Cardiac fibroblast (primary cell): ENCODE measurements at regions not wholly inside any gene's neighbourhood (a gene's known extent, or its start where the extent isn't known, plus 50 kb on each side); places are given as distances from the start of the nearest gene placed in this dataset.

Experiments
- DNase-seq, 2 donors: peaks; one replicate each; pipeline versions ENCODE4 v3.0.0 to v3.0.0-alpha.2; 2010; ENCODE audit warnings: low read depth in 2 of 2
- H3K4me3 ChIP-seq, 2 donors: replicated peaks in 1 of 2; 1 replicate in 1 of 2; 2 replicates in 1 of 2; pipeline ENCODE4 v1.5.1; 2011; ENCODE audit warnings: low read depth in 2 of 2, low read length in 2 of 2, mild to moderate bottlenecking in 2 of 2, moderate library complexity in 1 of 2
- TF ChIP-seq, protein P1 (sequence below): IDR thresholded peaks from one replicate; pipeline ENCODE4 v1.5.1; 2011; ENCODE audit warnings: low read depth, mild to moderate bottlenecking, low read length, inconsistent platforms

DNA sequence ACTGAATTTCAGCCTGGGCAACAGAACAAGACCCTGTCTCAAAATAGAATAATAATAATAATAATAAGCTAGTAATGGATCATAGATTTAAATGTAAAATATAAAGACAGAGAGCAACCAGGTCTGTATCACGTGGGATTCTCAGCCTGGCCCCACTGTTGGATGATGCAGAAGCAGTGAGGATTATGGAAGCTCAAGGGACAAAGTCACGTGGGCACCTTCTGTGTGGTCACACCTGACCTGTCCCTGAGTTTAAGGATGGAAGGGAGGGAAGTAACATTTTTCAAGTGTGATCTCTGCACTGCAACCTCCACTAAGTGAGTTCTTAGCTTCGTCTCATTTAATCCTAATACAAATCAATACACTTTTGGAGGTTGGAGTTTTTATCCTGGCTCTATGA, 212.5 kb upstream of the IER5L start:
- TF ChIP-seq, protein P1, sequence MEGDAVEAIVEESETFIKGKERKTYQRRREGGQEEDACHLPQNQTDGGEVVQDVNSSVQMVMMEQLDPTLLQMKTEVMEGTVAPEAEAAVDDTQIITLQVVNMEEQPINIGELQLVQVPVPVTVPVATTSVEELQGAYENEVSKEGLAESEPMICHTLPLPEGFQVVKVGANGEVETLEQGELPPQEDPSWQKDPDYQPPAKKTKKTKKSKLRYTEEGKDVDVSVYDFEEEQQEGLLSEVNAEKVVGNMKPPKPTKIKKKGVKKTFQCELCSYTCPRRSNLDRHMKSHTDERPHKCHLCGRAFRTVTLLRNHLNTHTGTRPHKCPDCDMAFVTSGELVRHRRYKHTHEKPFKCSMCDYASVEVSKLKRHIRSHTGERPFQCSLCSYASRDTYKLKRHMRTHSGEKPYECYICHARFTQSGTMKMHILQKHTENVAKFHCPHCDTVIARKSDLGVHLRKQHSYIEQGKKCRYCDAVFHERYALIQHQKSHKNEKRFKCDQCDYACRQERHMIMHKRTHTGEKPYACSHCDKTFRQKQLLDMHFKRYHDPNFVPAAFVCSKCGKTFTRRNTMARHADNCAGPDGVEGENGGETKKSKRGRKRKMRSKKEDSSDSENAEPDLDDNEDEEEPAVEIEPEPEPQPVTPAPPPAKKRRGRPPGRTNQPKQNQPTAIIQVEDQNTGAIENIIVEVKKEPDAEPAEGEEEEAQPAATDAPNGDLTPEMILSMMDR = no peak
- H3K4me3 ChIP-seq = no peak overlapping the region
- no peak for DNase-seq

DNA sequence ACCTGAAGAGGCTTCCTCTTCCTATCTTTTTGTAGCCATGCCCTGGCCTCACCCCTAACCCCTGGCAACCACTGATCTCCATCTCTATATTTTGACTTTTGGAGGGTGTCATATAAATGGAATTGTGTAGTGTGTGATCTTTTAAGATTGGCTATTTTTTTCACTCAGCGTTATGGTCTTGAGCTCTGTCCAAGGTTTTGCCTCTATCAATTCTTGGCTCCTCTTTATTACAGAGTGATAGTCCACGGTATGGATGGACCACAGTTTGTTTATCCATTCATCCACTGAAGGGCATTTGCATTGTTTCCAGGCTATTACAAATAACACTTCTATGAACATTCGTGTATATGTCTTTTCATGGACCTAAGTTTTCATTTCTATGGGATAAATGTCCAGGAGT, 209.8 kb upstream of the IER5L start:
- no peak overlapping the region for H3K4me3 ChIP-seq
- no peak for DNase-seq
- TF ChIP-seq, protein P1 = no peak

DNA sequence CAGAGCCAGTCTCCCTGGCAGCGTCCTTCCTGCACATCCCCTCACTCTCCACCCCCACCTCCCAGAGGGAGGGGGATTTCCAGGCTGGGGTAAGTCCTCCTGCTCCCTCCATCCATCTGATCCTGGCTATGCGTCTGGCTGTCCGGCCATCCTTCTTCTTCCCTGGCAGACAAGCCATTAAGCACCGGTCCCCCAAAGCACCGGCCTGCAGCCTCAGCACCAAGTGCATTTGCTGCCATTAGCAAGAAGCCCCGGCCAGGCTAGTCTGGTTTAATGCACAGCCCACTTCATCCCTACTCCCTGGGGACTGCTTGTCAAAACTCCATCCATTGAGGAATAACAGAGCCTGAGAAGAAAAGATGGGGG, 208.7 kb upstream of the IER5L start:
- TF ChIP-seq, protein P1 = no peak
- DNase-seq = no peak
- no peak overlapping the region for H3K4me3 ChIP-seq

DNA sequence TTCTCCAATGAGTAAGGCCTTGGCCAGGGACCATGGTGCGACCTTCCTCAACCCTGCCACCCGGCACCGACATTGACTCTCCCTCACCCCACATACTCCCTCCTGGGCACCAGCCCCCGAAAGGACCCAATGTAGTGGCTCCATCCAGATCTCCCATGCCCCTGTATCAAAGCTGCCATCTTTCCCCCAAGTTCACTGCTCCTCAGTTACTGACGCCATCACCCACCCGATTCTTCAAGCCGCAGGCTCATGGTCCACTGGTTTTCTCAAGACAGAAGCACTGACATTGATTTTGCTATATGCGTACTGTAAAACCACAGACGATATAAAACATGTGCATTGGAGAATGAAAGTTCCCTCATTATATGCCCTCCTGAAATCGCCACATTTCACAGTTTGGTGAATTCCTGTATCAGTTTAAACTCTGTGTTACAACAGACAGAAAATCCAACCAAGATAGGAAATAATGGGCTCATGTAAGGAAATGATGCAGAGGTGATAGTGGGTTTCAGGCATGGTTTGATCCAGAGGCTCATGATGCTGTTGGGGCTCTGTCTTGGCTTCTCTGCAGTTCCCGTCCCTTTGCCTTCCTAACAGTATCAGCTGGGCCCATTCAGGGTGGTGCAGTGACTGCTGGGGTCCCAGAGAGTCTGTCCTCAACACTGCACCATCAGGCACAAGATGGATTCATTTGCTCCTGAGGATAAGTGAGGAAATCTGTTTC, 207.3 kb upstream of the IER5L start:
- H3K4me3 ChIP-seq = no peak overlapping the region
- no peak for DNase-seq
- TF ChIP-seq, protein P1 = no peak

DNA sequence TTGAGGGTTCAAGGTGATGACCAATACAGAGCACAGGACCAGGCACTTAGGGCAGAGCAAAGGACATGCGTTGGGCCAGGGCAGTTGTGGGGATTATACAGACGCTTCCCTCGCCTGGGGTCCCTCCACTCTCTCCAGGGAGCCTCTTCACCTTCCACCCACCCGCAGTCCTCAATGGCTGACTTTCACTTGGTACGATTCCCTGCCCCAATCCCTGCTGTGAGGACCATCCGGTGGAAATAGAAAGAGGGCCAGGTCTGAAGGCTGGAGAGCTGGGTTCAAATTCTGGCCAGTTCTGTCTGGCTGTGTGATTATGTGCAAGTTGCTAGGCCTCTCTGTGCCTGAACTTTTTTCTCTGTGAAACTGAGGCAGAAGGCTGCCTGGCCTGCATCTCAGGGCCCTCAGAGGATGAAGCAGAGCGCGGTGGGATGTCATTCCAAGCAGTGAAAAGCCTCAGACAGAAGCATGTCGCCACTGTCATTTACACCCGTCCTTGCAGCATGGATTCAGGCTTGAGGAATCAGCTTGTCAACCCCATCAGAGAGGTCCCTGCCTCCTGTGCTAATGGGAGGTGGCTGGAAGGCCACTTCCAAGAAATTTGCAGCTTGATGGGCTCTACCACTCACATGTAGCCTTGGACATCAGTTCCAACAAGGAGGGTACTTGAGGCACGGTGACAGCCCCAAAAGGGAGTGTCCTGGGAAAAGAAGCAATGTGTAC, 206.6 kb upstream of the IER5L start:
- H3K4me3 ChIP-seq = no peak overlapping the region
- DNase-seq = no peak
- TF ChIP-seq, protein P1 = no peak

DNA sequence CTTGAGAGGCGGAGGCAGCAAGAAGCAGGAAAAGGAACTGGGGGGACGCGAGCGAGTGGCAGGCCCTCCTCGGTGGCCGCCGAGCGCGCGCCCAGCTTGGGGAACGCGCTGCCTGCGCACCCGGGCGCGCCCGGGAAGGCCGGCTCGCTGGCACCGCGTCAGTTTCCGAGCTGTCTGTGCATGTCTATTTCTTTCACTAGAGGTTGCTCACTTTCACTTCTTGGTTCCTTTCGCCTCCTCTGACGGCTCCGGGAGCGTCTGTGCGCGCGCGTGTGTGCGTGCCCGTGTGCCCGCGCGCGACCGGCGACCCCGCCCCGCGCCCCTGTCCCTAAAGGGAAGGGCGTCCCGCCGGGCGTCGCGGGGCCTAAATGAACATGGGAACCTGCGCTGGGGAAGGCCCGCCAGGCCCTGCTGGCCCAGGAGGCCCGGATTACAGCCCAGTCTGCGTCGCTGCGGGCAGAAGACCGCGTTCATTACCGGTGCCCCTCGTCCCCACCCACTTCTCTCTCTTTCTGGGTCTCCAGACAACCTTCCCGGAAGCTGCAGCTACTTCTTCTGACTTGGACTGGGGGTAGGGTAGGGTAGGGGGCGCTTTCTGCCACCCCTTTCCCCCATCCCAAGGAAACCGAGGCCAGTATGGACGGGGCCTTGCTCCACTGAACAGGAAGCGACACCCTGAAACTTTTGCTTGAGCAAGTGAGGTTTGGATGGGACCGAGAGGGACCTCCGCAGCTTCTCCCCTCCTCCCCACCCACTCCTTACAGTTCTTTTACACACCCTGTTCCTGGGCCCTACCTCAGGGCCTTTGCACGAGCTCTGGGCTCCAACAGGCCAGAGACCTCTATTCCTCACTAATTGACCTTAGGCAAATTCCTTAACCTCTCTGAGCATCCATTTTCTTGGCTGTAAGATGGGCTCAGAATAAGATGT, 205.8 kb upstream of the IER5L start:
- peak overlapping the region; percentile 27 to 38 for H3K4me3 ChIP-seq
- DNase-seq = peak; percentile 66 to 79
- TF ChIP-seq, protein P1 = no peak
